Islet precursor cell (in vitro differentiated cells): ENCODE measurements at regions not wholly inside any gene's neighbourhood (a gene's known extent, or its start where the extent isn't known, plus 50 kb on each side); places are given as distances from the start of the nearest gene placed in this dataset.

Source experiments
- DNase-seq: peaks from one replicate; pipeline ENCODE4 v3.0.0-alpha.2; 2018

- DNase-seq: no peak
Observed at GRCh38 chr15:101124731-101125451, 127.0 kb downstream of the CHSY1 start.

DNA sequence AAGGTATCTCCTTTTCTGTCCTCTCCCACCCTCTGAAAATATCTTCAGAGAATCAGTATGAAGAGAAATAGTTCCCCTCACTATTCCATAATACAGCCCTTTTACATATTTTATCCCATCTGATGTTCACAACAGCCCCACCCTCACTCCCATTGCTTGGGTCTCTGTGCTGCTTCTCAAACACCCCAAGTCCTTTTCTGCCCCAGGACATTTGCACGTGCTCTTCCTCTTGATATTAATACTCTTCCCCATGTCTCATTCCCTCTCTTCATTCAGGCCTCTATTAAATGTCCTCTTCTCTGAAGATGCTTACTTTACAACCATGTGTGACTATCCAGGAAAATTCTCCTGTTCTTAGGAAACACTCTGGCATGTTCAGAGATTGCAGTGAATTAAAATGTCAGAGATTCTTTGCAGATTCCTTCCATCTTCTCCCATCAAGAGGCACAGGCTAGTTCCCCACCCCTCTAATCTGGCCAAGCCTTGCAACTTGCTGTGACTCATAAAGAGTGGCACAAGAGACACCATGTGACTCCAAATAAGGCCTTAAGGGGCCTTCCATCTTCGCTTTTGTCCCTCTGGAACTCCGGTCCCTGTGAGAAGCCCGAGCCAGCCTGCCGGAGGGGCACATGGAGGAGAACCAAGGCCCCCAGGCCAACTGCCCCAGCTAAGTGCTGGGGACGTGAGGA, 128.5 kb downstream of the CHSY1 start:
- DNase-seq: no peak

DNA sequence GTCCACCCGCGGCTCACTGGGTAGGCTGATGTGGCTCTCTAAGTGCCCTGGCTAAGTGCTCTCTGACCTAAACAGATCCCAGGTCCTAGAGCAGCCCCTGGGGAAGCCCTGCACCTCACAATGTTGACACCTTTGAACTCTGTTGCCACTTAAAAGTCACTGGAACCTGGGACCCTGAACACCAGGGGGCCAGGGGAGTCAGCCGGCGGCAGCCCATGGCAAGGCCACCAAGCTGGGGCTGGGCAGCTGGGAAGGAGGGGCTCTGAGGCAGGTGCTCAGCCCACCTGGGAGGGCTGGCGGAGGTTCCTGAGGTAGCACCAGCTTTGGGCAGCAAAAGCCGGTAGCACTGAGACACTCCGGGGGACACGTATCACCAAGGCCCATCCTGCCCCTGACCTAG, 129.0 kb downstream of the CHSY1 start:
- DNase-seq: no peak

GRCh38 chr15:101122266-101122665, 129.6 kb downstream of the CHSY1 start:
- DNase-seq: no peak

- DNase-seq: peak; percentile 92
Observed at GRCh38 chr15:101121511-101122090, 130.2 kb downstream of the CHSY1 start.

- peak; percentile 47 for DNase-seq
Observed at GRCh38 chr15:101120987-101121386, 130.9 kb downstream of the CHSY1 start.

GRCh38 chr15:101120473-101120872, 131.4 kb downstream of the CHSY1 start:
- no peak for DNase-seq
